ENCODE measurements at regions not wholly inside any gene's neighbourhood (a gene's known extent, or its start where the extent isn't known, plus 50 kb on each side); places are given as distances from the start of the nearest gene placed in this dataset.

GRCh38 chr4:11973270-11973669 lies 544.6 kb upstream of the HS3ST1 start:
- TF ChIP-seq CTCF (conservative IDR thresholded peaks at IDR 0.05) (no peak), EZH2 (IDR thresholded peaks at IDR 0.05; ENCODE audit: low read depth) (no peak)

All from PC-9 (cell line).